Right lobe of liver (tissue), 6 donors: ENCODE measurements at regions not wholly inside any gene's neighbourhood (a gene's known extent, or its start where the extent isn't known, plus 50 kb on each side); places are given as distances from the start of the nearest gene placed in this dataset.
"Not testable (repeated sequence)": the region's sequence is repeated elsewhere in the genome, so short reads cannot be mapped to it uniquely, and the experiment has no call there.

Experiments
- ATAC-seq, 4 donors: fragments of 200-7000 bp; cut with Tn5 transposase; one replicate each; pipeline ENCODE4 v1.9.1; 2020; ENCODE audit warnings: mild to moderate bottlenecking in 4 of 4, moderate library complexity in 4 of 4
- DNase-seq, 3 donors: peaks; one replicate each; pipeline ENCODE4 v3.0.0-alpha.2; 2020
- H3K27ac ChIP-seq, 3 donors: fragments of 200-600 bp; one replicate each; pipeline ENCODE4 v1.8.0; 2022
- H3K27me3 ChIP-seq, 2 donors: fragments of 200-600 bp; one replicate each; pipeline ENCODE4 v1.8.0; 2022
- H3K36me3 ChIP-seq, 4 donors: fragments of 200-600 bp; sonication (generic) in 1 of 4; one replicate each; pipeline versions ENCODE4 v1.5.1 to v1.8.0; 2017 to 2022; ENCODE audit warnings: control low read depth in 1 of 4
- H3K4me1 ChIP-seq, 4 donors: fragments of 200-600 bp; sonication (generic) in 1 of 4; one replicate each; pipeline versions ENCODE4 v1.5.1 to v1.8.0; 2017 to 2022; ENCODE audit warnings: control low read depth in 1 of 4
- H3K4me3 ChIP-seq, 3 donors: fragments of 200-600 bp; one replicate each; pipeline ENCODE4 v1.8.0; 2022
- H3K9me3 ChIP-seq, 4 donors: fragments of 200-600 bp; sonication (generic) in 1 of 4; one replicate each; pipeline versions ENCODE4 v1.5.1 to v1.8.0; 2017 to 2022; ENCODE audit warnings: control low read depth in 1 of 4
- WGBS: methylation state at CpG from one replicate; pipeline ENCODE4 v1.1.6; 2018; ENCODE audit warnings: low coverage, low lambda C conversion rate; ENCODE audit not compliant: insufficient coverage; ENCODE audit errors: missing lambda C conversion rate; 5-methylcytosine and 5-hydroxymethylcytosine counted together
- intact Hi-C, 2 donors: fragments of 100-400 bp; cut with DNase I; formaldehyde crosslinking; loops; one replicate each; pipeline versions ENCODE4 v1.11.2 to v1.14.1; 2022
- donor health status: DM: no; HTN: yes; CAD: no.
- donor health status: DM: no; HTN: no; CAD: no.
- donor health status: DM: no; HTN: no; CAD: no.
- donor health status: DM: no; HTN: yes; CAD: no.
- donor health status: DM: no; HTN: yes; CAD: no.

GRCh38 chr2:111493720-111494078, 373.0 kb downstream of the BCL2L11 start:
- H3K27ac ChIP-seq: peak overlapping the region in 1 of 3 donors; percentile 33
- H3K9me3 ChIP-seq, H3K4me1 ChIP-seq, DNase-seq, intact Hi-C loops, H3K27me3 ChIP-seq, H3K36me3 ChIP-seq: not testable (repeated sequence)
- WGBS: 0% methylated on average over 1 of the region's 5 CpGs
- H3K4me3 ChIP-seq: peak overlapping the region in 1 of 3 donors; percentile 29
- ATAC-seq: peak; percentile 22 to 47 (median 43)

GRCh38 chr2:111494288-111494980, 373.7 kb downstream of the BCL2L11 start:
- peak overlapping the region in 2 of 3 donors; percentile 6 to 27 for H3K4me3 ChIP-seq
- H3K4me1 ChIP-seq, H3K27me3 ChIP-seq, DNase-seq, H3K9me3 ChIP-seq, intact Hi-C loops, H3K36me3 ChIP-seq: not testable (repeated sequence)
- WGBS: 43% methylated on average over 7 of the region's 14 CpGs
- H3K27ac ChIP-seq: peak overlapping the region in 1 of 3 donors; percentile 43
- ATAC-seq: peak; percentile 40 to 60 (median 50)

- H3K27me3 ChIP-seq, H3K36me3 ChIP-seq, intact Hi-C loops, H3K4me1 ChIP-seq, H3K9me3 ChIP-seq, DNase-seq: not testable (repeated sequence)
- peak overlapping the region in 1 of 3 donors; percentile 27 for H3K4me3 ChIP-seq
- peak overlapping the region in 1 of 3 donors; percentile 43 for H3K27ac ChIP-seq
- ATAC-seq: peak; percentile 80 to 85 (median 82)
- 18% methylated on average over 4 of the region's 7 CpGs for WGBS
These were observed 374.2 kb downstream of the BCL2L11 start for GRCh38 chr2:111494981-111495315.

GRCh38 chr2:111495636-111496035, 374.9 kb downstream of the BCL2L11 start:
- H3K4me3 ChIP-seq, H3K27me3 ChIP-seq, H3K36me3 ChIP-seq, H3K4me1 ChIP-seq, intact Hi-C loops, DNase-seq, H3K9me3 ChIP-seq, ATAC-seq, H3K27ac ChIP-seq: not testable (repeated sequence)
- 79% methylated on average over 2 of the region's 2 CpGs for WGBS

GRCh38 chr2:111496176-111496575, 375.5 kb downstream of the BCL2L11 start:
- 88% methylated on average over 1 of the region's 2 CpGs for WGBS
- ATAC-seq, H3K36me3 ChIP-seq, H3K4me3 ChIP-seq, H3K27ac ChIP-seq, H3K4me1 ChIP-seq, DNase-seq, H3K9me3 ChIP-seq, H3K27me3 ChIP-seq, intact Hi-C loops: not testable (repeated sequence)

GRCh38 chr2:111496860-111497259, 376.1 kb downstream of the BCL2L11 start:
- WGBS: 63% methylated on average over 3 of the region's 5 CpGs
- H3K27ac ChIP-seq, H3K27me3 ChIP-seq, H3K36me3 ChIP-seq, H3K4me1 ChIP-seq, H3K9me3 ChIP-seq, intact Hi-C loops, H3K4me3 ChIP-seq, DNase-seq, ATAC-seq: not testable (repeated sequence)

- H3K27ac ChIP-seq, DNase-seq, H3K4me1 ChIP-seq, H3K4me3 ChIP-seq, H3K36me3 ChIP-seq, H3K27me3 ChIP-seq, H3K9me3 ChIP-seq, intact Hi-C loops: not testable (repeated sequence)
- WGBS: 46% methylated on average over 2 of the region's 2 CpGs
- peak in 3 of 4 donors; percentile 22 to 42 (median 38) for ATAC-seq
These were observed 376.6 kb downstream of the BCL2L11 start for GRCh38 chr2:111497270-111497669.

GRCh38 chr2:111500536-111501062, 379.9 kb downstream of the BCL2L11 start:
- H3K27ac ChIP-seq, DNase-seq, H3K4me3 ChIP-seq, H3K9me3 ChIP-seq, H3K27me3 ChIP-seq, H3K4me1 ChIP-seq, H3K36me3 ChIP-seq, intact Hi-C loops, ATAC-seq: not testable (repeated sequence)
- WGBS: 89% methylated on average over 2 of the region's 3 CpGs

GRCh38 chr2:111503844-111504570, 380.0 kb downstream of the ANAPC1 start:
- H3K4me1 ChIP-seq, H3K36me3 ChIP-seq, intact Hi-C loops, H3K27ac ChIP-seq, H3K9me3 ChIP-seq, H3K27me3 ChIP-seq, DNase-seq, H3K4me3 ChIP-seq: not testable (repeated sequence)
- WGBS: 0% methylated on average over 1 of the region's 5 CpGs
- ATAC-seq: peak in 1 of 4 donors; percentile 19

- DNase-seq, H3K4me1 ChIP-seq, H3K27me3 ChIP-seq, H3K27ac ChIP-seq, ATAC-seq, intact Hi-C loops, H3K4me3 ChIP-seq, H3K36me3 ChIP-seq, H3K9me3 ChIP-seq: not testable (repeated sequence)
- 88% methylated on average over 1 of the region's 2 CpGs for WGBS
These were observed 379.4 kb downstream of the ANAPC1 start for GRCh38 chr2:111504571-111504942.

- H3K4me1 ChIP-seq, H3K27me3 ChIP-seq, H3K4me3 ChIP-seq, DNase-seq, intact Hi-C loops, ATAC-seq, H3K36me3 ChIP-seq, H3K27ac ChIP-seq, H3K9me3 ChIP-seq: not testable (repeated sequence)
- WGBS: 24% methylated on average over 4 of the region's 5 CpGs
These were observed 378.7 kb downstream of the ANAPC1 start for GRCh38 chr2:111505267-111505666.
